Erythroblast (primary cell): ENCODE measurements at regions not wholly inside any gene's neighbourhood (a gene's known extent, or its start where the extent isn't known, plus 50 kb on each side); places are given as distances from the start of the nearest gene placed in this dataset.

Source experiments
- GATA1 ChIP-seq: IDR thresholded peaks from 2 replicates; pipeline ENCODE4 v1.6.1; 2011; ENCODE audit warnings: low read depth, mild to moderate bottlenecking, control low read depth, low read length, moderate library complexity
- POLR2A ChIP-seq: IDR thresholded peaks from 2 replicates; pipeline ENCODE4 v1.6.1; 2011; ENCODE audit warnings: mild to moderate bottlenecking, low read length

GRCh38 chr20:60101891-60102281 is 143.7 kb downstream of the CDH26 start:
- TF ChIP-seq POLR2A (no peak), GATA1 (no peak)
